DMS 273 (cell line): ENCODE measurements at regions not wholly inside any gene's neighbourhood (a gene's known extent, or its start where the extent isn't known, plus 50 kb on each side); places are given as distances from the start of the nearest gene placed in this dataset.
A peak's percentile ranks its signal among the peaks of the same experiment; 100 is the strongest.
"Not testable (repeated sequence)": the region's sequence is repeated elsewhere in the genome, so short reads cannot be mapped to it uniquely, and the experiment has no call there.

Experiments used
- DNase-seq: peaks from one replicate; lab custom pipeline; 2025; ENCODE audit not compliant: unreplicated experiment; lab: John Stamatoyannopoulos, UW

DNA sequence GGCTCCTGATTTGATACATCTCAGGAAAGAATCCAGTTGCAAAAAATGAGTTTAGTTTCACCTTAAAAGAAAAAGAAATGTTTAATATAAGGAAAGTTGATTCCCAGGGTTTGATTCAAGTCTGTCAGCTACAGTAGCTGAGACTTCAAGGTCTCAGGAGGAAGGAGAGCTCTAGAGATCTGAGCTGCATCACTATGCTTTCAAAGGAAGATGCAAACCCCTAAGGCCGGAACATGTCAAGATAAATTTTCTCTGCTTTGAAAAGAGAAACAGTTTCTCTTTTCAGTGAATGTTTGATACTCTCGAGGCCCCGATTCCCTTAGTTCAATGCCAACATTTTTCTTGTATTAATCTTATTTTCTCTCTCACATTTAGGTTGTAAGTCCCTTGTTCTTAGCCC, 128.6 kb downstream of the RGPD3 start:
- no peak for DNase-seq

DNA sequence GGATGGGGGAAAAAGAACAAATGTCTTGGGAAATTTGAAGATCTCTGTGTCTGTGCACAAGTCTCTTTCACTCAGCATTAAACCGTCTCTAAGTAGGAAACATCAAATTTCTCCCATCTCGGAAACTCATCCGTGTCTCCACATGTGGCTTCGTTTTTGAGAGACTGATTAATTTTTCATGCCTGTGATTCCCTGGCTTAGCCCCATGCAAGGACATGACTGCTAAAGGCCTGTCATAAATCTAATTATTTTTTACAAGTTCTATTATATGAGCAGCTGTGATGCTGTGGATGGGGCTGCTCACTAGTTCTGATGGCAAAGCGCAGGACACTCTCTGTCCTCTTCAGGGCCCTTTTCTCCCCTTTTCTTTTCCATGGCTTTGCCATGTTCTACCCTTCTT, 129.1 kb downstream of the RGPD3 start:
- DNase-seq: no peak

DNA sequence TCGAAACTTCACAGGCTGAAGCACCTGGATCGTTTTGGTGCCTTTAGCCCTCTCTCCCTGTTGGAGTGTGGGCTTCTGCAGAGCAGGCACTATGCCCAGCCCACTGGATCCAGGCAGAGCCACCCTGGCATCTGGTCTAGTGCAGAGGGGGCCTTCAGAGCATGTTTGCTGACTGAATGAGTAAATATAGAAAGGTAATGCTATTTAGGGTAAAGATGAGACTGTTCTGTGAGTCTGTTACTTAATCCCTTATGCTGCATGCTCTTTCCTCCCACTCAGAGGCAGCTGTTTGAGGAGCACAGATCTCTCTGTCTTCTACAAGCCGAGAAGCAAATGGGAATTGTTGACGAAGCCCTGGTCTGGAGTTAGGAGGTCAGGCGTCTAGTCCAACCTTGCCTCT, 130.2 kb downstream of the RGPD3 start:
- DNase-seq: no peak

DNA sequence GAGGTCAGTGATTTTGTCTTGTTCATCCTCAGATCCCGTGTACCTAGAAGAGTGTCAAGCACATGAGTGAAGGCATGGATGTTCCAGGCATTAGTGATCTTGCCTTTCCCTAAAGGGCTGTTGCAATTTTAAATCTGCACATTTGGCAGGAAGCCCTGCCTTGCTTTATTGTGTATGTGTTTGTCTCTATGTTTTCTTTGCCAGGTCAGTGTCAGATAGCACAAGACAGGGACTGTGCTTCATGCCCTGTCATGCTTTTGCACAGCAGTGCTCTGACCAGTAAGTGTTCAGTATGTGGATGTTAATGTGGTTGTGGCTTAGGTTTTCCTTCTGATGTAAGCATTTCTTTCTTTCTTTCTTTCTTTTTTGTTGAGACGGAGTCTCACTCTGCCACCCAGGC, 131.5 kb downstream of the RGPD3 start:
- DNase-seq: no peak

DNA sequence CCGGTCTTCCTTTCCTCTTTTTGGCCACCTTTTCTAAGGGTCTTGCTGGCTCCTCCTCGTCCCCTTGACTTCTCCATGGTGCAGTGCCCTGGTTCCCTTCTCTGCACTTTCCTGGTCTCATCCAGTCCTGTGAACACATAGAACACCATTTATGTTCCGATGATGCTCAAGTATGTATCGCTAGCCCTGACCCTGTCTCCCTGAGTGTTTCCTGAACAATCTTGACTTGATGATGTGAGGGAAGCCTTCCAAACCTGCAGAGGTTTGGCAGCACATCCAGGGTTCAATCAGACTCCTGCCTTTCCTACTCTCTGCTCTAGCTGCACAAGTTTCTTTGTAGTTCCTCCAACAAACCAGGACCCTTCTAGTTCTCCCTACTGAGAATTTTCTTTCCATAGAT, 132.1 kb downstream of the RGPD3 start:
- no peak for DNase-seq

DNA sequence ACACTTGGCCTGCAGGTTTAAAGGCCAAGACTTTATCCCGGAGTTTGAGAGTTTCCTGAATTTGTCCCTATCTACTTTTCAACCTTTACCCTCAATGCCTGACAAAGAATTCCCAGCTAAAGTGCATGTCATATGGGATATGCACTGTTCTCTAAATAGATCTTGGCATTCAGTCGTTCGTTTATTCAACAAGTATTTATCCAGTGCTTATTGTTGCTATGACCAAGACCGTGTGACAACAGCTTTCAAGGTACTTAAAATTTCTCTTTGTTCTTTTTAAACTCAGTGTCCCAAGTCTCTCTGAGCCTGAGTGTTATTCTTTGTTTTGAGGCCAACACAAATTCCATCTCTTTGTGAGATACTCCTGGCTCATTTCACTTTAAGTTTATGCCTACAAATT, 133.4 kb downstream of the RGPD3 start:
- no peak for DNase-seq

DNA sequence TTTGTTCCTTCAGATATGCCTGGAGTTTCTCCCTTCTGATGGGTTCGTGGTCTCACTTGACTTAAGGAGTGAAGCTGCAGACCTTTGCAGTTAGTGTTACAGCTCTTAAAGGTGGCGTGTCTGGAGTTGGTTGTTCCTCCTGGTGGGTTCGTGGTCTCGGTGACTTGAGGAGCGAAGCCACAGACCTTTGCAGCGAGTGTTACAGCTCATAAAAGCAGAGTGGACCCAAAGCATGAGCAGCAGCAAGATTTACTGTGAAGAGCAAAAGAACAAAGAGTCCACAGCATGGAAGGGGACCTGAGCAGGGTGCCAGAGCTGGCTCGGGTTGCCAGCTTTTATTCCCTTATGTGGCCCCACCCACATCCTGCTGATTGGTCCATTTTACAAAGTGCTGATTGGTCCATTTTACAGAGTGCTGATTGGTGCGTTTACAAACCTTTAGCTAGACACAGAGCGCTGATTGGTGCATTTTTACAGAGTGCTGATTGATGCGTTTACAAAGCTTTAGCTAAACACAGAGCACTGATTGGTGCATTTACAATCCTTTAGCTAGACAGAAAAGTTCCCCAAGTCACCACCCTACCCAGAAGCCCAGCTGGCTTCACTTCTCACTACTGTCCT, 134.8 kb downstream of the RGPD3 start:
- not testable (repeated sequence) for DNase-seq

DNA sequence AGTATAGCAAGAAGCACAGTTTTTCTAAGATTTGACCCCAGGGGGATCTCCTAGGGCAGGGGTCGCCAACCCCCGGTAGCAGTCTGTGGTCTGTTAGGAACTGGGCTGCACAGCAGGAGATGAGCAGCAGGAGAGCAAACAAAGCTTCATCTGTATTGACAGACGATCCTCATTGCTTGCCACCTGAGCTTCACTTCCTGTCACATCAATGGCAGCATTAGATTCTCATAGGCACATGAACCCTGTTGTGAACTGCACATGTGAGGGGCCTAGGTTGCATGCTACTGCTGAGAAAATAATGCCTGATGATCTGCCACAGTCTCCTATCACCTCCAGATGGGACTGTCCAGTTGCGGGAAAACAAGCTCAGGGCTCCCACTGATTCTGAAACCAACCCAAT, 136.2 kb downstream of the RGPD3 start:
- no peak for DNase-seq

DNA sequence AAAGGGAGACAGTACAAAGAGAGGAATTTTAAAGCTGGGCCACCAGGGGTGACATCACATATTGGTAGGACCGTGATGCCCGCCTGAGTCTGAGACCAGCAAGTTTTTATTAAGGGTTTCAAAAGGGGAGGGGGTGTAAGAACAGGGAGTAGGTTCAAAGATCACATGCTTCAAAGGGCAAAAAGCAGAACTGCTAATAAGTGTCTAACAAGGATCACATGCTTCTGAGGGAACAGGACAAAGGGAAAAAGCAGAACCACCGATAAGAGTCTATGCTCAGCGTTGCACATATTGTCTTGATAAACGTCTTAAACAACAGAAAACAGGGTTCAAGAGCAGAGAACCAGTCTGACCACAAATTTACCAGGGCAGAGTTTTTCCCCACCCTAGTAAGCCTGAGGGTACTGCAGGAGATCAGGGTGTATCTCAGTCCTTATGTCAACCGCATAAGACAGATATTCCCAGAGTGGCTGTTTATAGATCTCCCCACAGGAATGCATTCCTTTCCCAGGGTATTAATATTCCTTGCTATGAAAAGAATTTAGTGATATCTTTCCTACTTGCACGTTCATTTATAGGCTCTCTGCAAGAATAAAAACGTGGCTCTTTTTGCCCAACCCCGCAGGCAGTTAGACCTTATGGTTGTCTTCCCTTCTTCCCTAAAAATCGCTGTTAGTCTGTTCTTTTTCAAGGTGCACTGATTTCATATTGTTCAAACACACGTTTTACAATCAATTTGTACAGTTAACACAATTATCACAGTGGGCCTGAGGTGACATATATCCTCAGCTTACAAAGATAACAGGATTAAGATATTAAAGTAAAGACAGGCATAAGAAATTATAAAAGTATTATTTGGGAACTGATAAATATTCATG, 136.5 kb upstream of the UXS1 start:
- DNase-seq: not testable (repeated sequence)

DNA sequence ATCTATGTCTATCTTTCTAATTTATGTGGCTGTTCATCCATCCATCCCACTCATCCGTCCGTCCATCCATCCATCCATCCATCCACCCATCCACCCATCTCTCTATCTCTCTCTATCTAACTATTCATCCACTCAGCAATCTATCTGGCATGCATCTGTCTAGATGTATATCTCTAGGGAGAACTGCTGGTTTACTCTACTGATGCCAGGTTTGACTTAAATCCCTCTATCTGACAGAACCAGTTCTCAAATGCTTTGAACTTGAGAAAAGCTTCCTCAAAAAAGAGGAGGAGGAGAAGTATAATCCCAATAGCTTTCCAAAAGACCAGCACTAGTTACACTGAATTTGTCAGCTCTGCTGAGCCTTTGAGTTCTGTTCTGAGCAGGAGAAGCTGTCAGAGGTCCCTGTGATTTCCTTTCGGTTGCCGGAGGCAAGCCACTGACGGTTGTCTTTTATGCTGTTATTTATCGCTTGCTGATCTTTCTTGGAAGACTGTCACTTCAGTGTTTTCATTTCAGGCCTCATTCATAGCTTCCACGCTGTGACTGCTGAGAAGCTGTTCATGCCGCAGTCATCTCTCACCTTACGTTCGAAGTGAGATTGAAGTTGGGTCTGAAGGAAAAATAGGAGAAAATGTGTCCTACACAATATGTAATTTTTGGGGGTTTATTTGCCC, 129.4 kb upstream of the UXS1 start:
- no peak for DNase-seq

DNA sequence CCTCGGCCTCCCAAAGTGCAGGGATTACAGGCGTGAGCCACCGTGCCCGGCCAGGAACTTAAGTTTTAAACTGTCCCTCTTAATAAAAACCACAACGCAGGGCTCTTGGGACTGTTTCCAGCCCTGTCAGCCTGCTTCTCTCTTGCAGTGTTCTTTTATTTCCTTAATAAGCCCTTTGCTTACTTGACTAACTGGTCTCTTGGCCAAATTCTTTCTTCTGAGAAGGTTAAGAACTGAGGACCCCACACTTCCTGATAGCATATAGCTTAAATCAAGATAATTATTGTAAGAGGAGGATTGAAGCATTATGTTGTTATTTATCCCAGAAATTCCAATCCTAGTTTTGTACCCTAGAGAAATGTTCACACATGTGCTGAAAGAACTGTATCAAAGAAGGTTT, 128.2 kb upstream of the UXS1 start:
- no peak for DNase-seq

DNA sequence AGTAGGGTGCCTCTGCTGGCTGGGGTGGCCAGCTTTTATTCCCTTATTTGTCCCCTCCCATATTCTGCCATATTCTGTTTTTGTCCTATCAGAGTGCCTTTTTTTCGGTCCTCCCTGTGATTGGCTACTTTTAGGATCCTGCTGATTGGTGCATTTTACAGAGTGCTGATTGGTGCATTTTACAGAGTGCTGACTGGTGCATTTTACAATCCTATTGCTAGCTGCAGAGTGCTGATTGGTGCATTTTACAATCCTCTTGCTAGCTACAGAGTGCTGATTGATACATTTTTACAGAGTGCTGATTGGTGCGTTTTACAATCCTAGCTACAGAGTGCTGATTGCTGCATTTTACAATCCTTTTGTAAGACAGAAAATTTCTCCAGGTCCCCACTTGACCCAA, 126.3 kb upstream of the UXS1 start:
- DNase-seq: not testable (repeated sequence)

DNA sequence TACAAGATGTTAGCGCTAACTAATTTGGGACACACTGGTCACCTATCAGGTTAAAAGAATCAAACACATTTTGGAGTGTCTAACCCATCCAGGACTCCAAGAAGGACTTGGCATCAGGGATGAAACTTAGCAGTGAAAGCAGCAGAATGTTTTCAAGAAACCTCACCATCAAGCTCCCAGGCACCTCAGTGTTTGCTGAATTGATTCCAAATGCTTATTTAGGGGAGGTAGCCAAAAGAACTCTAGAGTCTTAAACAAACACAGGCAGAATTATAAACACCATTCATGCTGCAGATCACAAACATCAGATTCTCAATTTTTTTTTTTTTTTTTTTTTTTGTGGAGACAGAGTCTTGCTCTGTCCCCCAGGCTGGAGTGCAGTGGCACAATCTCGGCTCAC, 122.8 kb upstream of the UXS1 start:
- DNase-seq: no peak

DNA sequence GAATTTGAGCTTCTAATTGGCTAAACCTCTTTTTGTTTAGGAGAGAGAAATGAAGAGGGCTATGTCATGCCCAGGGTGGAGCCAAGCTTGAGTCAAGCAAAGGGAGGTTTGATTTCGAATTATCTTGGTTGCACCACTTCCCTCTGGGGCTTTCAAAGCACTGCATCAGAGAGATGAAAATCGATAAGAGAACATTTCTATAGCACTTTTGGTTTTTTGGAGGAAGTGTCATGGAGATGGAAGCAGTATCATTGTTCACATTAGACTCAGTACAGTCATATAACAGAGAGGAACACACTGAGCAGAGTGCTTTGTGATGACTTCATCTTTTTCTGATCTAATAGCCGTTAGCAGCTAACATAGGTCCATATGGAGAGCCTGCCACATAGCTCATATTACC, 120.3 kb upstream of the UXS1 start:
- peak; percentile 65 for DNase-seq

DNA sequence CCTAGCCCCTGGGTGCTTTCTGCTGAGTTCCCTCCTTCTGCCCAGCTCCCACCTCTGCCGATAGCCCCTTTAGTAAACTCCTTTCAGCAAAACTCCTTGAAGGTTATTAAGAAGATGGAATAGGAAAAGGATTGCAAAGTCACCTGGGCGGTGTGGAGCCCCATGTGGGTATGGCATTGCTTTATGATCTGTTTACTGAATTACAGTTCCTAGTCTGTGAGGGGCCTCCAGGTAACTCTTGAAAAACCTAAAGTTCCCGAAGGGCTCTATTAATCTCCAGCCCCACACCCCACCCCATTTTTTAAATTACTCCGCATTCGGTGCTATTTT, 116.9 kb upstream of the UXS1 start:
- DNase-seq: no peak

DNA sequence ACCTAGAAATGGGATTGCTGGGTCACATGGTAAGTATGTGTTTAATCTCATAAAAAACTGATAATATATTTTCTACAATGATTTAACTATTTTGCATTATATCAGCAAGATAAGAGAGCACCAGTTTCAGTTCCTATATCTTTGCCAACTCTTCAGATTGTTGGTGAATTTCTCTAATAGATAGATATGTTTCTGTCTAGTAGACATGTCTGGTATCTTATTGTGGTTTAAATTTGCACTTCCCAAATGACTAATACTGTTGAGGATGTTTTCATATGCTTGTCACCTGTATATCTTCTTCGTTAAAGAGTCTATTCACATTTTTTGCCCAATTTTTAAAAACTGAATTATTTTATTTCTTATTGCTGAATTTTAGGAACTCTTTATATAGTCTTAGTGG, 113.8 kb upstream of the UXS1 start:
- no peak for DNase-seq

DNA sequence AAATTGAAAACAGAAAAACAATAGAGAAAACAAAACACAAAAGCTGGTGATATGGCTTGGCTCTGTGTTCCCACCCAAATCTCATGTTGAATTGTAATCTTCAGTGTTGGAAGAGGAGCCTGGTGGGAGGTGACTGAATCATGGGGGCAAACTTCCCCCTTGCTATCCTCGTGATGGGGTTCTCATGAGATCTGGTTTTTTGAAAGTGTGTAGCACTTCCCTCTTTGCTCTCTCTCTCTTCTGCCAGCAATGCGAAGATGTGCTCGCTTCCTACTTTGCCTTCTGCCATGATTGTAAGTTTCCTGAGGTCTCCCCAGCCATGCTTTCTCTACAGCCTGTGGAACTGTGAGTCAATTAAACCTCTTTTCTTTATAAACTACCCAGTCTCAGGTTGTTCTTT, 112.3 kb upstream of the UXS1 start:
- no peak for DNase-seq

DNA sequence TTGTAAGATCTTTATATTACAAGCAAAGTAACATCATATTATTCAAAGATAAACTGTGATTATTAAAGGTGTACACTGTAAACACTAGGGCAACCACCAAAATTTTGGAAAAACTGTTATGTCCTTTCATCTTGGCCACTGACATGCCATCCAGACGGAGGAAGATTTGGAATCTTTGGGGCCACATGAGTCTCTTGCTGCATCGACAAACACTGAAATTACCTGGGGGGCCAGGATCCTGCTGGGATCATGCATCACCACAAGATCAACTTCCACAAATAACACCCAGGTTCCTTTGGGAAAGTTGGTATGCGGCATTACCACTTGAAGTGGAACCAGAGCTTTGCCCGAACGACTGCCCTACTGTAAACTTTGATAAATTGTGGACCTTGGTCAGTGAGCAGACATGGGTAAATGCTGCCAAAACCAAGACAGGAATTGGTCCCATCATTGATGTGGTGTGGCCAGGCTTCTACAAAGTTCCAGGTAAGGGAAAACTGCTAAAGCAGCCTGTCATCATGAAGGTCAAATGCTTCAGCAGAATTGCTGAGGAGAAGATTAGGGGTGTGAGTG, 110.6 kb upstream of the UXS1 start:
- DNase-seq: no peak

DNA sequence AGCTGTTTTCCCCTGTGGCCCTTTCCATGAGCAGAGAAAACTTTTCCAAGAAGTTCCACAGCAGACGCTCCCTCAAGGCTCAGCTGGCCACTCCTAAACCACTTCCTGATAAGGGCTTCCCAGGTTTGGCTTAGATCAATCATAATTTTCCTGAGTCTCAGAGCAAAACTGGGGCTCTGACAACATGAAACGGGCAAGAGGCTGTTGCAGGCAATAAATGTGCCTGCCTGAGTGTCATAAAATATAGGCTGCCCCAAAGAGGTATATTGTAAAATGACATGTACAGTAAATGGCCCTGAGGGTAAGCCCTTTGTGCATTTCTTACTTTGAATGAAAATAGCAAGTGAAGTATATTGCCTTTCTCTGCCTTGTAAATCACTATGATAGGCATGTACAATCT, 105.6 kb upstream of the UXS1 start:
- no peak for DNase-seq

DNA sequence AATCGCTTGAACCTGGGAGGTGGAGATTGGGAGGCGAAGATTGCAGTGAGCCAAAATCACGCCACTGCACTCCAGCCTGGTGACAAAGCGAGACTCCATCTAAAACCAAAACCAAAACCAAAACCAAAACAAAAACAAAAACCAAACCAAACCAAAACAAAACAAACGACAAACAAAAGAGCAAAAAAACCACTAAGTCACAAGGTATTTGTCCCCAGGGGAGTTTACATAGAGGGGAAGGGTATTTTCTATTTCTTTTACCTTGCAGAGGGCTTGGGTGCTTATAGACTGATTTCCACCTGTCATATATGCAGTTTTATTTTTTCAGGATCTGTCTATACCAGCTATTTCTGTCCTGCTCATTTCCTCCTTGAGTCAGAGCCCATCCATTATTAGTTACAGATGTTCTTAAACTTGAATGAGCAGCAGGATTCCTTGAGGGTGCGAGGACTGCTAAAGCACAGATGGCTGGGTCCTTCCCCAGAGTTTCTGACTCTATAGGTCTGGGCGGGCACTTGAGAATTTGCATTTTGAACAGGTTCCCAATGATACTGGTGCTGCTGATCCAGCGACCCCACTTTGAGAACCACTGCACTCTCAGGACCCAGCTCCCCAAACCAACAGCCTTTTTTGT, 102.2 kb upstream of the UXS1 start:
- DNase-seq: no peak

DNA sequence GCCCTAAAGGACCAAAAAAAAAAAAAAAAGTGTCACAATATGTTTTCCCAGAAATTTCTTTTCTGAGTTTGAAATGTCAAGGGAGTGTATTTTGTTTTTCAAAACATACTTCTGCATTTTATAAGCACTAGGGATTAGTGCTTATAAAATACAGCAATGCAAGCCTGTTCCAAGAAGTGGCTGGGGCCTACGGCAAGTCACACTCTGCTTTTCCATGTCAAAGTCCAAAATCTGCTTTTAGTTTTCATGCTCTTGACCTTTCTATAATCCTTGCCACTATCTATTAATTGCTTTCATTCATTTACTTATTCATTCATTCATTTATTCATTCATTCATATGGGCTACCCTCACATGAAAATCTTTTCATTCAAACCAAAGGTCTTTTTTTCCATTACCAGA, 100.1 kb upstream of the UXS1 start:
- no peak for DNase-seq
